ENCODE measurements at regions not wholly inside any gene's neighbourhood (a gene's known extent, or its start where the extent isn't known, plus 50 kb on each side); places are given as distances from the start of the nearest gene placed in this dataset.

DNA sequence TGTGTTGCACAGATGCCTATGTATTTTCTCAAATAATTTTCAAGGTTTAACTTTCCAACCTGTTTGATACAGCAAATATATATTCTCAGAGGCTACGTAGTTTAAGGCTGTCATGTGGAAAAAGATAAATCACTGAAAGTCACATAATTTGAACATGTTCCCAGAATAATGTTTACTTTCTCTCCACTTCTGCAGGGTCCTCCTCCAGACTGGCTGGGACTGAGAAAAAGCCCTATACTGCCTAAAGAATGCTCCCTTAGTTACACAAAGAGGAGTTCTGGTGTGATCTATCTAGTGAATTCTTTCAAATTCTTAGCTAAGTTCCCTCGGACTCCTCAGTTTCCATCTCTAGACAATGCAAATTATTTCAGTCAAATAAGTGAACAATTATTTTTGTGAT lies 411.0 kb downstream of the C6orf118 start:
- Histone ChIP-seq H2AFZ (ENCODE audit: low read depth, low read length) (no peak overlapping the region), H4K20me1 (replicated peaks; ENCODE audit: control insufficient read depth, insufficient read depth, low read length) (no peaks in the 10 kb centered on the region), H3K9me3 (replicated peaks; ENCODE audit: control insufficient read depth, insufficient read depth, low read depth, low read length) (no peaks in the 10 kb centered on the region; the same call in none of the 2 replicates), H3K4me1 (replicated peaks in 1 of 2; ENCODE audit: control insufficient read depth in 2 of 2, insufficient read depth in 2 of 2, low read length in 2 of 2) (no peaks in the 10 kb centered on the region), H3K4me3 (no peak overlapping the region), H3K9me1 (ENCODE audit: control insufficient read depth, insufficient read depth, low read length) (no peaks in the 10 kb centered on the region), H3K27ac (ENCODE audit: extremely low read depth, low read depth, low read length) (no peak overlapping the region), H3K79me2 (ENCODE audit: control insufficient read depth, insufficient read depth, low read length) (no peaks in the 10 kb centered on the region), H3K9ac (ENCODE audit: insufficient read depth in 1 of 2, low read depth in 2 of 2, low read length in 2 of 2) (no peak overlapping the region), H3K4me2 (ENCODE audit: insufficient read depth, low read length) (no peak overlapping the region), H3K27me3 (ENCODE audit: control insufficient read depth in 2 of 2, insufficient read depth in 2 of 2, low read length in 2 of 2) (no peaks in the 10 kb centered on the region), H3K36me3 (ENCODE audit: control insufficient read depth, insufficient read depth, low read length) (no peaks in the 10 kb centered on the region)
- intact Hi-C loops (cut with micrococcal nuclease), result no loop called here
- BruUV-seq (replicated peaks), result no TSS peak
- no peak for FAIRE-seq
- no peak for ATAC-seq
- CTCF ChIA-PET (ENCODE audit: low intra/inter-chr PET ratio), result no interaction called here
- in situ Hi-C loops (cut with MboI), result no loop called here
- POLR2A ChIA-PET, result no interaction called here
- WGBS (ENCODE audit: insufficient coverage, low coverage, missing lambda C conversion rate), result 0% methylated on average over 2 of the region's 2 CpGs
- DNase-seq (ENCODE audit: extremely low read depth in 1 of 4, low spot score in 3 of 4), result no peak
- TF ChIP-seq CAMTA2 (CRISPR knock-in tag; conservative IDR thresholded peaks at IDR 0.05), result no peak
- TF ChIP-seq, protein P1, sequence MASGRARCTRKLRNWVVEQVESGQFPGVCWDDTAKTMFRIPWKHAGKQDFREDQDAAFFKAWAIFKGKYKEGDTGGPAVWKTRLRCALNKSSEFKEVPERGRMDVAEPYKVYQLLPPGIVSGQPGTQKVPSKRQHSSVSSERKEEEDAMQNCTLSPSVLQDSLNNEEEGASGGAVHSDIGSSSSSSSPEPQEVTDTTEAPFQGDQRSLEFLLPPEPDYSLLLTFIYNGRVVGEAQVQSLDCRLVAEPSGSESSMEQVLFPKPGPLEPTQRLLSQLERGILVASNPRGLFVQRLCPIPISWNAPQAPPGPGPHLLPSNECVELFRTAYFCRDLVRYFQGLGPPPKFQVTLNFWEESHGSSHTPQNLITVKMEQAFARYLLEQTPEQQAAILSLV (tag; IDR thresholded peaks at IDR 0.05), result no peak
- TF ChIP-seq RBFOX2 (IDR thresholded peaks at IDR 0.05; ENCODE audit: low read depth, low read length), result no peak
- TF ChIP-seq, protein P2, sequence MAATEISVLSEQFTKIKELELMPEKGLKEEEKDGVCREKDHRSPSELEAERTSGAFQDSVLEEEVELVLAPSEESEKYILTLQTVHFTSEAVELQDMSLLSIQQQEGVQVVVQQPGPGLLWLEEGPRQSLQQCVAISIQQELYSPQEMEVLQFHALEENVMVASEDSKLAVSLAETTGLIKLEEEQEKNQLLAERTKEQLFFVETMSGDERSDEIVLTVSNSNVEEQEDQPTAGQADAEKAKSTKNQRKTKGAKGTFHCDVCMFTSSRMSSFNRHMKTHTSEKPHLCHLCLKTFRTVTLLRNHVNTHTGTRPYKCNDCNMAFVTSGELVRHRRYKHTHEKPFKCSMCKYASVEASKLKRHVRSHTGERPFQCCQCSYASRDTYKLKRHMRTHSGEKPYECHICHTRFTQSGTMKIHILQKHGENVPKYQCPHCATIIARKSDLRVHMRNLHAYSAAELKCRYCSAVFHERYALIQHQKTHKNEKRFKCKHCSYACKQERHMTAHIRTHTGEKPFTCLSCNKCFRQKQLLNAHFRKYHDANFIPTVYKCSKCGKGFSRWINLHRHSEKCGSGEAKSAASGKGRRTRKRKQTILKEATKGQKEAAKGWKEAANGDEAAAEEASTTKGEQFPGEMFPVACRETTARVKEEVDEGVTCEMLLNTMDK (IDR thresholded peaks at IDR 0.05; ENCODE audit: borderline replicate concordance, insufficient read depth, low read depth, low read length, poor library complexity, severe bottlenecking), result no peak
- TF ChIP-seq CCNT2 (IDR thresholded peaks at IDR 0.05; ENCODE audit: borderline replicate concordance, extremely low read depth, insufficient read length, low read depth, low read length), result no peak
- TF ChIP-seq ZFPM2 (CRISPR knock-in tag; IDR thresholded peaks at IDR 0.05), result no peak
- TF ChIP-seq MEIS2 (IDR thresholded peaks at IDR 0.05; ENCODE audit: partially characterized antibody), result no peak
- TF ChIP-seq SMARCE1 (IDR thresholded peaks at IDR 0.05), result no peak
- TF ChIP-seq ZNF311 (CRISPR knock-in tag; IDR thresholded peaks at IDR 0.05), result no peak
- TF ChIP-seq PHTF2 (CRISPR knock-in tag; IDR thresholded peaks at IDR 0.05), result no peak
- no peak for TF ChIP-seq IRF2 (CRISPR knock-in tag; IDR thresholded peaks at IDR 0.05)
- TF ChIP-seq ESRRB (CRISPR knock-in tag; IDR thresholded peaks at IDR 0.05; ENCODE audit: borderline replicate concordance), result no peak
- TF ChIP-seq SRSF7 (optimal IDR thresholded peaks at IDR 0.05; ENCODE audit: low read depth, low read length), result no peak
- TF ChIP-seq MAFG (tag; conservative IDR thresholded peaks at IDR 0.05), result no peak
- TF ChIP-seq, protein P3, sequence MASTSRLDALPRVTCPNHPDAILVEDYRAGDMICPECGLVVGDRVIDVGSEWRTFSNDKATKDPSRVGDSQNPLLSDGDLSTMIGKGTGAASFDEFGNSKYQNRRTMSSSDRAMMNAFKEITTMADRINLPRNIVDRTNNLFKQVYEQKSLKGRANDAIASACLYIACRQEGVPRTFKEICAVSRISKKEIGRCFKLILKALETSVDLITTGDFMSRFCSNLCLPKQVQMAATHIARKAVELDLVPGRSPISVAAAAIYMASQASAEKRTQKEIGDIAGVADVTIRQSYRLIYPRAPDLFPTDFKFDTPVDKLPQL (IDR thresholded peaks at IDR 0.05; ENCODE audit: extremely low read depth, insufficient read length), result no peak
- TF ChIP-seq ZNF583 (CRISPR knock-in tag; IDR thresholded peaks at IDR 0.05), result no peak
- TF ChIP-seq SAFB2 (IDR thresholded peaks at IDR 0.05; ENCODE audit: borderline replicate concordance, low read depth, low read length, severe bottlenecking), result no peak
- no peak for TF ChIP-seq ZNF740 (CRISPR knock-in tag; IDR thresholded peaks at IDR 0.05)
- TF ChIP-seq ZNF740 (tag; IDR thresholded peaks at IDR 0.05), result no peak

Data from K562 (cell line).